ENCODE measurements at regions not wholly inside any gene's neighbourhood (a gene's known extent, or its start where the extent isn't known, plus 50 kb on each side); places are given as distances from the start of the nearest gene placed in this dataset.
"Not testable (repeated sequence)": the region's sequence is repeated elsewhere in the genome, so short reads cannot be mapped to it uniquely, and the experiment has no call there.

GRCh38 chr13:43969919-43970318 lies 90.2 kb downstream of the LACC1 start:
- TF ChIP-seq CTCF (conservative IDR thresholded peaks at IDR 0.05; ENCODE audit: low read length); EZH2phosphoT487 (IDR thresholded peaks at IDR 0.05; ENCODE audit: borderline replicate concordance, low read depth, low read length): not testable (repeated sequence)

Data from OCI-LY7 (cell line).